ENCODE measurements at regions not wholly inside any gene's neighbourhood (a gene's known extent, or its start where the extent isn't known, plus 50 kb on each side); places are given as distances from the start of the nearest gene placed in this dataset.
"Not testable (repeated sequence)": the region's sequence is repeated elsewhere in the genome, so short reads cannot be mapped to it uniquely, and the experiment has no call there.

GRCh38 chr6:137677709-137678108 is 183.5 kb upstream of the OLIG3 start:
- H3K4me1 ChIP-seq: peaks cover 0 to 9% (median 0%) of the 10 kb centered on the region in 4 donors
- no peaks in the 10 kb centered on the region for H3K27me3 ChIP-seq
- ATAC-seq: peak in 1 of 4 donors; percentile 22
- no peaks in the 10 kb centered on the region for H3K9me3 ChIP-seq
- H3K36me3 ChIP-seq: no peaks in the 10 kb centered on the region
- peak in 1 of 3 donors; percentile 41 for DNase-seq
- WGBS (ENCODE audit: insufficient coverage, low coverage, low lambda C conversion rate, missing lambda C conversion rate): 36% methylated on average over 4 of the region's 5 CpGs
- intact Hi-C loops (cut with DNase I): no loop called here
- H3K4me3 ChIP-seq: no peak overlapping the region
- no peak overlapping the region for H3K27ac ChIP-seq
- TF ChIP-seq CTCF (IDR thresholded peaks at IDR 0.05): no peak
- no peak for TF ChIP-seq POLR2A (IDR thresholded peaks at IDR 0.05)

DNA sequence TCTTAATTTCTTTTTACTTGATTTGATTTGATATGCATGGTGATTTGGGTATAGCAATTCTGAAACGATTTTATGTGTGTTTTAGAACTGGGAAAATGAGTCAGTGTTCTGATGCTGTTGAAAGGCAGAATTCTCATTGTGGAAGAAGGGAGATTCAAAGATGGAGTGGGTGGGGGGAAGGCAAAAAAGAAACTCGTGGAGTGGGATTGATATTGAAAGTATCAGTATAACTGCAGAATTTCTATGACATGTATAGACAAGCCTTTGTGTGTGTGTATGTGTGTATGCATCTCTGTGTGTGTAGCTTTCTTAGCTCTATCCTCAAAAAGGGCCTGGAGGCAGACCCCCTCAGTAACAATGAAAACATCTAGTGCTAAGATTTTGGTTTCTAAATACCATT is 184.3 kb upstream of the OLIG3 start:
- Histone ChIP-seq H3K36me3 (no peaks in the 10 kb centered on the region), H3K27ac (no peak overlapping the region), H3K9me3 (no peaks in the 10 kb centered on the region), H3K27me3 (no peaks in the 10 kb centered on the region), H3K4me1 (peaks cover 0 to 9% (median 0%) of the 10 kb centered on the region in 4 donors), H3K4me3 (no peak overlapping the region)
- ATAC-seq: no peak
- TF ChIP-seq POLR2A (IDR thresholded peaks at IDR 0.05): no peak
- 52% methylated on average over 2 of the region's 2 CpGs for WGBS (ENCODE audit: insufficient coverage, low coverage, low lambda C conversion rate, missing lambda C conversion rate)
- no peak for DNase-seq
- intact Hi-C loops (cut with DNase I): no loop called here

DNA sequence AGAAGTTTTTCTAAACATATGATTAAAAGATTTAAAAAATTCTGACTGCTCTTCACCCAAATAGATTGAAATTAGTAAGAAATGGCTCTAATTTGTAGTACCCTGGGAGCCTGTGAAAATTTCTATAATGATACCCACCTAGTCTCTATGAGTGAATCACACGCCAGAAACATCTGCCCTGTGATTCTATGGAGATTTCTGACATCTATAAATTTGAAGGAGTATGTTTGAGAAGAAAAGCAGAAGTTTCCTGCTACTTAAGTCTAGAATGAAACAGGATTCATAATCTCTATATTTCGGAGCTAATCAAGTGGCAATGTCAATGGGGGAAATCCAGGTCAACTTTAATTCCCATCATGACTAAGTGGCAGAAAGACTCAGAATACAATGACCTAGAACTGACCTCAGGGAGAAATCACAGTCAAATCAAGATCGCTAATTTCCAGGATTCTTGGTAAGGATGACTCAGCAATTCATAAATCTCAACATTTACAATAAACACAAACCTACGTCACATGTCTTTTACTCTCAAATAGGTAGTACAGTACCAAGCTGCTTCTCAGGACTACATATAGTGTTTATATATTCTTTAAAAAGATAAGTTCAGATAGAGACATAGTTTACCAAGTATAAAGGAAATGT is 186.2 kb upstream of the TNFAIP3 start:
- DNase-seq: no peak
- intact Hi-C loops (cut with DNase I): no loop called here
- TF ChIP-seq CTCF (IDR thresholded peaks at IDR 0.05): no peak

GRCh38 chr6:137681445-137682009 is 185.5 kb upstream of the TNFAIP3 start:
- Histone ChIP-seq H3K27me3 (no peaks in the 10 kb centered on the region), H3K4me3 (no peak overlapping the region), H3K36me3 (no peaks in the 10 kb centered on the region), H3K4me1 (peaks cover 0 to 9% (median 0%) of the 10 kb centered on the region in 4 donors), H3K27ac (no peak overlapping the region), H3K9me3 (no peaks in the 10 kb centered on the region)
- ATAC-seq (peak in 3 of 4 donors; percentile 46 to 67 (median 47)), DNase-seq (peak in 1 of 3 donors; percentile 31)
- TF ChIP-seq CTCF (IDR thresholded peaks at IDR 0.05) (no peak), POLR2A (IDR thresholded peaks at IDR 0.05) (no peak)
- 53% methylated on average over 4 of the region's 4 CpGs for WGBS (ENCODE audit: insufficient coverage, low coverage, low lambda C conversion rate, missing lambda C conversion rate)
- intact Hi-C loops (cut with DNase I): no loop called here

More for the DNA sequence above, 186.2 kb upstream of the TNFAIP3 start:
- Histone ChIP-seq H3K4me3 (no peak overlapping the region), H3K4me1 (peaks cover 0 to 9% (median 0%) of the 10 kb centered on the region in 4 donors), H3K27ac (no peak overlapping the region), H3K9me3 (no peaks in the 10 kb centered on the region), H3K27me3 (no peaks in the 10 kb centered on the region), H3K36me3 (no peaks in the 10 kb centered on the region)
- WGBS (ENCODE audit: insufficient coverage, low coverage, low lambda C conversion rate, missing lambda C conversion rate): 45% methylated on average over 4 of the region's 4 CpGs
- ATAC-seq: peak in 1 of 4 donors; percentile 65

DNA sequence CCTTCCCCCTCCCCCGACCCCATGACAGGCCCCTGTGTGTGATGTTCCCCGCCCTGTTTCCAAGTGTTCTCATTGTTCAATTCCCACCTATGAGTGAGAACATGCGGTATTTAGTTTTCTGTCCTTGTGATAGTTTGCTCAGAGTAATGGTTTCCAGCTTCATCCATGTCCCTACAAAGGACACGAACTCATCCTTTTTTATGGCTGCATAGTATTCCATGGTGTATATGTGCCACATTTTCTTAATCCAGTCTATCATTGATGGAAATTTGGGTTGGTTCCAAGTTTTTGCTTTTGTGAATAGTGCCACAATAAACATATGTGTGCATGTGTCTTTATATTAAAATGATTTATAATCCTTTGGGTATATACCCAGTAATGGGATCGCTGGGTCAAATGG is 184.4 kb upstream of the TNFAIP3 start:
- H3K27me3 ChIP-seq; H3K36me3 ChIP-seq; H3K27ac ChIP-seq; H3K9me3 ChIP-seq; ATAC-seq; H3K4me1 ChIP-seq; DNase-seq; intact Hi-C loops (cut with DNase I); H3K4me3 ChIP-seq: not testable (repeated sequence)
- WGBS (ENCODE audit: insufficient coverage, low coverage, low lambda C conversion rate, missing lambda C conversion rate): 88% methylated on average over 5 of the region's 5 CpGs

Data from right lobe of liver (tissue), 6 donors.